K562 (cell line): ENCODE measurements at regions not wholly inside any gene's neighbourhood (a gene's known extent, or its start where the extent isn't known, plus 50 kb on each side); places are given as distances from the start of the nearest gene placed in this dataset.

ENCODE experiments used
- ATAC-seq: fragments of 200-7000 bp; cut with Tn5 transposase; 3 replicates; pipeline ENCODE4 v1.9.1; 2020; ENCODE audit warnings: moderate library complexity
- BruUV-seq: library from RNA; stranded (reverse); fragments of 400-500 nt; replicated peaks from 2 replicates; lab custom pipeline; 2021; lab: Mats Ljungman, UMichigan
- CTCF ChIA-PET: fragments of 300-600 bp; formaldehyde crosslinking; extraction: SDS; loops from one replicate; lab custom pipeline; 2021; ENCODE audit warnings: low intra/inter-chr PET ratio; lab: Yijun Ruan, JAX
- POLR2A ChIA-PET: fragments of 300-600, 350-650 bp; sonication (Branson Sonifier 250); formaldehyde crosslinking; extraction: SDS; loops from one replicate; lab custom pipeline; 2021; ENCODE audit warnings: antibody characterized with exemption, inconsistent platforms; lab: Yijun Ruan, JAX
- DNase-seq, 4 experiments: peaks; one replicate each; pipeline versions ENCODE4 v3.0.0 to v3.0.0-alpha.2; 2011 to 2018; ENCODE audit warnings: low spot score in 3 of 4, mixed read lengths in 3 of 4; ENCODE audit errors: extremely low read depth in 1 of 4
- FAIRE-seq: peaks from 2 replicates; lab custom pipeline; 2011; peaks lifted over from hg19 to GRCh38; lab: Jason Lieb, UNC
- H2AFZ ChIP-seq: 2 replicates; pipeline ENCODE4 v1.6.0; 2011; ENCODE audit warnings: low read depth, low read length, control low read depth, inconsistent platforms
- H3K27ac ChIP-seq: fragments of 200-600 bp; 3 replicates; pipeline ENCODE4 v1.8.0; 2011; ENCODE audit warnings: low read depth, mild to moderate bottlenecking, control low read depth, inconsistent platforms, low read length, moderate library complexity, mixed read lengths; ENCODE audit errors: extremely low read depth
- H3K27me3 ChIP-seq, 2 experiments: fragments of 300-600 bp in 1 of 2; 2 replicates in 1 of 2; 3 replicates in 1 of 2; pipeline versions ENCODE4 v1.6.0 to v1.8.0; 2011; ENCODE audit warnings: inconsistent platforms in 2 of 2, low read length in 2 of 2, mild to moderate bottlenecking in 1 of 2, mixed read lengths in 1 of 2, moderate library complexity in 1 of 2; ENCODE audit not compliant: control insufficient read depth in 2 of 2, insufficient read depth in 2 of 2
- H3K36me3 ChIP-seq: fragments of 300-600 bp; 3 replicates; pipeline ENCODE4 v1.8.0; 2011; ENCODE audit warnings: mild to moderate bottlenecking, low read length, inconsistent platforms; ENCODE audit not compliant: control insufficient read depth, insufficient read depth
- H3K4me1 ChIP-seq, 2 experiments: fragments of 200-600 bp in 1 of 2; replicated peaks in 1 of 2; 2 replicates in 1 of 2; 3 replicates in 1 of 2; pipeline versions ENCODE4 v1.5.1 to v1.8.0; 2011; ENCODE audit warnings: inconsistent platforms in 2 of 2, low read length in 2 of 2, mild to moderate bottlenecking in 1 of 2, mixed read lengths in 1 of 2, moderate library complexity in 1 of 2; ENCODE audit not compliant: control insufficient read depth in 2 of 2, insufficient read depth in 2 of 2
- H3K4me2 ChIP-seq: 2 replicates; pipeline ENCODE4 v1.6.1; 2011; ENCODE audit warnings: low read length, control low read depth, inconsistent platforms, mixed read lengths; ENCODE audit not compliant: insufficient read depth
- H3K4me3 ChIP-seq: fragments of 200-600 bp; sonication (generic), shearing (Covaris generic); 2 replicates; pipeline ENCODE4 v1.5.1; 2016; ENCODE audit warnings: control low read depth, inconsistent platforms
- H3K79me2 ChIP-seq: fragments of 200-600 bp; 3 replicates; pipeline ENCODE4 v1.8.0; 2011; ENCODE audit warnings: low read length, inconsistent platforms; ENCODE audit not compliant: control insufficient read depth, insufficient read depth
- H3K9ac ChIP-seq, 2 experiments: 2 replicates each; pipeline versions ENCODE4 v1.6.0 to v1.6.1; 2011; ENCODE audit warnings: low read depth in 2 of 2, low read length in 2 of 2, control low read depth in 1 of 2, inconsistent platforms in 1 of 2, mild to moderate bottlenecking in 1 of 2, mixed read lengths in 1 of 2; ENCODE audit not compliant: insufficient read depth in 1 of 2
- H3K9me1 ChIP-seq: one replicate; pipeline ENCODE4 v1.6.0; 2011; ENCODE audit warnings: inconsistent platforms, mild to moderate bottlenecking, low read length, moderate library complexity; ENCODE audit not compliant: control insufficient read depth, insufficient read depth
- H3K9me3 ChIP-seq: replicated peaks from 2 replicates; pipeline ENCODE4 v1.5.1; 2011; ENCODE audit warnings: low read depth, low read length, inconsistent platforms; ENCODE audit not compliant: control insufficient read depth, insufficient read depth
- H4K20me1 ChIP-seq: replicated peaks from 2 replicates; pipeline ENCODE4 v1.6.1; 2011; ENCODE audit warnings: low read length, inconsistent platforms, mixed read lengths; ENCODE audit not compliant: control insufficient read depth, insufficient read depth
- TCF3 ChIP-seq: sonication (generic); formaldehyde crosslinking; IDR thresholded peaks from 2 replicates; pipeline ENCODE4 v1.4.0; 2020; ENCODE audit warnings: mild to moderate bottlenecking, missing genetic modification reagents
- WGBS: fragments of 100-300 bp; shearing (Covaris generic); methylation state at CpG from one replicate; pipeline ENCODE4 v1.1.6; 2016; ENCODE audit warnings: low coverage, mixed read lengths; ENCODE audit not compliant: insufficient coverage; ENCODE audit errors: missing lambda C conversion rate; 5-methylcytosine and 5-hydroxymethylcytosine counted together
- in situ Hi-C: fragments of 300-500 bp; cut with MboI; formaldehyde crosslinking; loops from 4 replicates; pipeline ENCODE4 v1.15.0; 2018; ENCODE audit warnings: inconsistent platforms, mixed read lengths
- intact Hi-C: fragments of 100-400 bp; cut with micrococcal nuclease; formaldehyde crosslinking; loops from 2 replicates; pipeline ENCODE4 v1.14.2; 2022
- TF ChIP-seq, protein P1 (sequence below): fragments of 450-650 bp; IDR thresholded peaks from 2 replicates; pipeline ENCODE4 v1.6.1; 2016; ENCODE audit warnings: mild to moderate bottlenecking, moderate library complexity

DNA sequence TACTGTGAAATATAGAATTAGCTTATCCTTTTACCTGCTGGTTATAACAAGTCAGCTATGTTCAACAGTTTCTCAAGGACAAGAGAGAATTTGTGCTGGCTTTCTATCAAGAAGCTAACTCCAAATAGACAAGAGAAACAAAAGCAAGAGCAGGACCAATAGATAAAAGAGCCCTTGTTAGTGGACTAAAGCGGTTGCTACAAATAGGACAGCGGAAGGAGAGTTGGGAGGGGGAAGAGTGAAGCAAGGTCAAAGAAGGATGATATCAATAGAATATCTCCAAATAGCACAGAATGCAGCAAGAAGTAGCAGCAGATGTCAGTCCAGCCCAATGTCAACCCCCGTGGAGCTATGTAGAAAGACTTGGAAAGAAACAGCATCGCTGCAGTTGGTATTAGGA, 53.0 kb upstream of the AKT3 start:
- H3K27ac ChIP-seq, result no peak overlapping the region
- H2AFZ ChIP-seq, result no peak overlapping the region
- ChIA-PET POLR2A (interaction anchor here (0.7 to 1.3 kb wide), 2 partner anchors 19 to 132 kb away, joined by 3 to 4 read pairs; no protein-coding TSS in a partner anchor), CTCF (no interaction called here)
- no peak overlapping the region for H3K4me3 ChIP-seq
- no peaks in the 10 kb centered on the region for H4K20me1 ChIP-seq
- WGBS, result 0% methylated on average over 4 of the region's 4 CpGs
- H3K4me2 ChIP-seq, result no peak overlapping the region
- DNase-seq, result no peak
- FAIRE-seq, result no peak
- no peaks in the 10 kb centered on the region for H3K36me3 ChIP-seq
- BruUV-seq, result no TSS peak
- no peak for ATAC-seq
- in situ Hi-C loops (no loop called here), intact Hi-C loops (no loop called here)
- H3K9me1 ChIP-seq, result no peaks in the 10 kb centered on the region
- H3K9me3 ChIP-seq, result no peaks in the 10 kb centered on the region
- peaks cover 3 to 4% of the 10 kb centered on the region in 2 experiments; a peak in 2 of 5 replicates for H3K27me3 ChIP-seq
- no peak overlapping the region for H3K9ac ChIP-seq
- H3K79me2 ChIP-seq, result no peaks in the 10 kb centered on the region
- TF ChIP-seq TCF3 (CRISPR knock-in tag), result no peak
- TF ChIP-seq, protein P1, sequence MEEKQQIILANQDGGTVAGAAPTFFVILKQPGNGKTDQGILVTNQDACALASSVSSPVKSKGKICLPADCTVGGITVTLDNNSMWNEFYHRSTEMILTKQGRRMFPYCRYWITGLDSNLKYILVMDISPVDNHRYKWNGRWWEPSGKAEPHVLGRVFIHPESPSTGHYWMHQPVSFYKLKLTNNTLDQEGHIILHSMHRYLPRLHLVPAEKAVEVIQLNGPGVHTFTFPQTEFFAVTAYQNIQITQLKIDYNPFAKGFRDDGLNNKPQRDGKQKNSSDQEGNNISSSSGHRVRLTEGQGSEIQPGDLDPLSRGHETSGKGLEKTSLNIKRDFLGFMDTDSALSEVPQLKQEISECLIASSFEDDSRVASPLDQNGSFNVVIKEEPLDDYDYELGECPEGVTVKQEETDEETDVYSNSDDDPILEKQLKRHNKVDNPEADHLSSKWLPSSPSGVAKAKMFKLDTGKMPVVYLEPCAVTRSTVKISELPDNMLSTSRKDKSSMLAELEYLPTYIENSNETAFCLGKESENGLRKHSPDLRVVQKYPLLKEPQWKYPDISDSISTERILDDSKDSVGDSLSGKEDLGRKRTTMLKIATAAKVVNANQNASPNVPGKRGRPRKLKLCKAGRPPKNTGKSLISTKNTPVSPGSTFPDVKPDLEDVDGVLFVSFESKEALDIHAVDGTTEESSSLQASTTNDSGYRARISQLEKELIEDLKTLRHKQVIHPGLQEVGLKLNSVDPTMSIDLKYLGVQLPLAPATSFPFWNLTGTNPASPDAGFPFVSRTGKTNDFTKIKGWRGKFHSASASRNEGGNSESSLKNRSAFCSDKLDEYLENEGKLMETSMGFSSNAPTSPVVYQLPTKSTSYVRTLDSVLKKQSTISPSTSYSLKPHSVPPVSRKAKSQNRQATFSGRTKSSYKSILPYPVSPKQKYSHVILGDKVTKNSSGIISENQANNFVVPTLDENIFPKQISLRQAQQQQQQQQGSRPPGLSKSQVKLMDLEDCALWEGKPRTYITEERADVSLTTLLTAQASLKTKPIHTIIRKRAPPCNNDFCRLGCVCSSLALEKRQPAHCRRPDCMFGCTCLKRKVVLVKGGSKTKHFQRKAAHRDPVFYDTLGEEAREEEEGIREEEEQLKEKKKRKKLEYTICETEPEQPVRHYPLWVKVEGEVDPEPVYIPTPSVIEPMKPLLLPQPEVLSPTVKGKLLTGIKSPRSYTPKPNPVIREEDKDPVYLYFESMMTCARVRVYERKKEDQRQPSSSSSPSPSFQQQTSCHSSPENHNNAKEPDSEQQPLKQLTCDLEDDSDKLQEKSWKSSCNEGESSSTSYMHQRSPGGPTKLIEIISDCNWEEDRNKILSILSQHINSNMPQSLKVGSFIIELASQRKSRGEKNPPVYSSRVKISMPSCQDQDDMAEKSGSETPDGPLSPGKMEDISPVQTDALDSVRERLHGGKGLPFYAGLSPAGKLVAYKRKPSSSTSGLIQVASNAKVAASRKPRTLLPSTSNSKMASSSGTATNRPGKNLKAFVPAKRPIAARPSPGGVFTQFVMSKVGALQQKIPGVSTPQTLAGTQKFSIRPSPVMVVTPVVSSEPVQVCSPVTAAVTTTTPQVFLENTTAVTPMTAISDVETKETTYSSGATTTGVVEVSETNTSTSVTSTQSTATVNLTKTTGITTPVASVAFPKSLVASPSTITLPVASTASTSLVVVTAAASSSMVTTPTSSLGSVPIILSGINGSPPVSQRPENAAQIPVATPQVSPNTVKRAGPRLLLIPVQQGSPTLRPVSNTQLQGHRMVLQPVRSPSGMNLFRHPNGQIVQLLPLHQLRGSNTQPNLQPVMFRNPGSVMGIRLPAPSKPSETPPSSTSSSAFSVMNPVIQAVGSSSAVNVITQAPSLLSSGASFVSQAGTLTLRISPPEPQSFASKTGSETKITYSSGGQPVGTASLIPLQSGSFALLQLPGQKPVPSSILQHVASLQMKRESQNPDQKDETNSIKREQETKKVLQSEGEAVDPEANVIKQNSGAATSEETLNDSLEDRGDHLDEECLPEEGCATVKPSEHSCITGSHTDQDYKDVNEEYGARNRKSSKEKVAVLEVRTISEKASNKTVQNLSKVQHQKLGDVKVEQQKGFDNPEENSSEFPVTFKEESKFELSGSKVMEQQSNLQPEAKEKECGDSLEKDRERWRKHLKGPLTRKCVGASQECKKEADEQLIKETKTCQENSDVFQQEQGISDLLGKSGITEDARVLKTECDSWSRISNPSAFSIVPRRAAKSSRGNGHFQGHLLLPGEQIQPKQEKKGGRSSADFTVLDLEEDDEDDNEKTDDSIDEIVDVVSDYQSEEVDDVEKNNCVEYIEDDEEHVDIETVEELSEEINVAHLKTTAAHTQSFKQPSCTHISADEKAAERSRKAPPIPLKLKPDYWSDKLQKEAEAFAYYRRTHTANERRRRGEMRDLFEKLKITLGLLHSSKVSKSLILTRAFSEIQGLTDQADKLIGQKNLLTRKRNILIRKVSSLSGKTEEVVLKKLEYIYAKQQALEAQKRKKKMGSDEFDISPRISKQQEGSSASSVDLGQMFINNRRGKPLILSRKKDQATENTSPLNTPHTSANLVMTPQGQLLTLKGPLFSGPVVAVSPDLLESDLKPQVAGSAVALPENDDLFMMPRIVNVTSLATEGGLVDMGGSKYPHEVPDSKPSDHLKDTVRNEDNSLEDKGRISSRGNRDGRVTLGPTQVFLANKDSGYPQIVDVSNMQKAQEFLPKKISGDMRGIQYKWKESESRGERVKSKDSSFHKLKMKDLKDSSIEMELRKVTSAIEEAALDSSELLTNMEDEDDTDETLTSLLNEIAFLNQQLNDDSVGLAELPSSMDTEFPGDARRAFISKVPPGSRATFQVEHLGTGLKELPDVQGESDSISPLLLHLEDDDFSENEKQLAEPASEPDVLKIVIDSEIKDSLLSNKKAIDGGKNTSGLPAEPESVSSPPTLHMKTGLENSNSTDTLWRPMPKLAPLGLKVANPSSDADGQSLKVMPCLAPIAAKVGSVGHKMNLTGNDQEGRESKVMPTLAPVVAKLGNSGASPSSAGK, result no peak
- no peaks in the 10 kb centered on the region for H3K4me1 ChIP-seq
